Thyroid gland (tissue), 4 donors: ENCODE measurements at regions not wholly inside any gene's neighbourhood (a gene's known extent, or its start where the extent isn't known, plus 50 kb on each side); places are given as distances from the start of the nearest gene placed in this dataset.
"Not testable (repeated sequence)": the region's sequence is repeated elsewhere in the genome, so short reads cannot be mapped to it uniquely, and the experiment has no call there.

ENCODE experiments used
- DNase-seq, 2 donors: peaks; one replicate each; pipeline ENCODE4 v3.0.0-alpha.2; 2019
- H3K27ac ChIP-seq, 3 donors: fragments of 200-600 bp; sonication (generic); 1 replicate in 2 of 3; 2 replicates in 1 of 3; pipeline ENCODE4 v1.5.1; 2016 to 2019; ENCODE audit warnings: mild to moderate bottlenecking in 1 of 3, moderate library complexity in 1 of 3
- H3K27me3 ChIP-seq: fragments of 200-600 bp; sonication (generic); one replicate; pipeline ENCODE4 v1.5.1; 2019
- H3K36me3 ChIP-seq, 2 donors: fragments of 200-600 bp; sonication (generic); one replicate each; pipeline ENCODE4 v1.5.1; 2016 to 2019
- H3K4me1 ChIP-seq, 2 donors: fragments of 200-600 bp; sonication (generic); one replicate each; pipeline ENCODE4 v1.5.1; 2017 to 2019
- H3K4me3 ChIP-seq, 3 donors: fragments of 200-600 bp; sonication (generic); replicated peaks in 1 of 3; 1 replicate in 2 of 3; 2 replicates in 1 of 3; pipeline ENCODE4 v1.5.1; 2016; ENCODE audit warnings: mild to moderate bottlenecking in 1 of 3
- H3K9me3 ChIP-seq: fragments of 200-600 bp; sonication (generic); one replicate; pipeline ENCODE4 v1.5.1; 2017
- POLR2A ChIP-seq, 2 donors: fragments of 450-650 bp; IDR thresholded peaks; one replicate each; pipeline ENCODE4 v1.6.1; 2017; ENCODE audit warnings: antibody characterized with exemption in 2 of 2, mild to moderate bottlenecking in 2 of 2, moderate library complexity in 1 of 2
- WGBS, 2 donors: methylation state at CpG; one replicate each; pipeline ENCODE4 v1.1.5; 2017; 5-methylcytosine and 5-hydroxymethylcytosine counted together
- intact Hi-C: fragments of 100-400 bp; cut with DNase I; formaldehyde crosslinking; loops from one replicate; pipeline ENCODE4 v1.15.1; 2023
- TF ChIP-seq, protein P1 (sequence below), 6 experiments: fragments of 200-600 bp in 3 of 6; fragments of 450-650 bp in 3 of 6; sonication (generic) in 3 of 6; IDR thresholded peaks; one replicate each; pipeline ENCODE4 v1.5.1; 2016 to 2019; ENCODE audit warnings: antibody characterized with exemption in 6 of 6, mild to moderate bottlenecking in 2 of 6, inconsistent platforms in 1 of 6, moderate library complexity in 1 of 6

DNA sequence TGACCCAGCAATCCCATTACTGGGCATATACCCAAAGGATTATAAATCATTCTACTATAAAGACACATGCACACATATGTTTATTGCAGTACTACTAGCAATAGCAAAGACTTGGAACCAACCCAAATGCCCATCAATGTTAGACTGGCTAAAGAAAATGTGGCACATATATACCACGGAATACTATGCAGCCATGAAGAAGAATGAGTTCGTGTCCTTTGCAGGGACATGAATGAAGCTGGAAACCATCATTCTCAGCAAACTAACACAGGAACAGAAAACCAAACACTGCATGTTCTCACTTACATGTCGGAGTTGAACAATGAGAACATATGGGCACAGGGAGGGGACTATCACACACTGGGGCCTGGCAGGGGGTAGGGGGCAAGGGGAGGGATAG lies 183.0 kb downstream of the HACE1 start:
- H3K4me1 ChIP-seq, intact Hi-C loops, H3K36me3 ChIP-seq, H3K27ac ChIP-seq, H3K4me3 ChIP-seq, DNase-seq, H3K27me3 ChIP-seq, H3K9me3 ChIP-seq: not testable (repeated sequence)
- WGBS, 2 donors: 92 to 97% methylated on average over 3 of the region's 3 CpGs

DNA sequence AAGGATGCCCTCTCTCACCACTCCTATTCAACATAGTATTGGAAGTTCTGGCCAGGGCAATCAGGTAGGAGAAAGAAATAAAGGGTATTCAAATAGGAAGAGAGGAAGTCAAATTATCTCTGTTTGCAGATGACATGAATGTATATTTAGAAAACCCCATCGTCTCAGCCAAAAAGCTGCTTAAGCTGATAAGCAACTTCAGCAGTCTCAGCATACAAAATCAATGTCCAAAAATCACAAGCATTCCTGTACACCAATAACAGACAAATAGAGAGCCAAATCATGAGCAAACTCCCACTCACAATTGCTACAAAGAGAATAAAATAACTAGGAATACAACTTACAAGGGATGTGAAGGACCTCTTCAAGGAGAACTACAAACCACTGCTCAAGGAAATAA lies 184.6 kb downstream of the HACE1 start:
- intact Hi-C loops, H3K27me3 ChIP-seq, H3K27ac ChIP-seq, H3K4me3 ChIP-seq, H3K4me1 ChIP-seq, H3K9me3 ChIP-seq, H3K36me3 ChIP-seq, DNase-seq: not testable (repeated sequence)
- WGBS, 2 donors: 74 to 85% methylated on average over 1 of the region's 1 CpG

DNA sequence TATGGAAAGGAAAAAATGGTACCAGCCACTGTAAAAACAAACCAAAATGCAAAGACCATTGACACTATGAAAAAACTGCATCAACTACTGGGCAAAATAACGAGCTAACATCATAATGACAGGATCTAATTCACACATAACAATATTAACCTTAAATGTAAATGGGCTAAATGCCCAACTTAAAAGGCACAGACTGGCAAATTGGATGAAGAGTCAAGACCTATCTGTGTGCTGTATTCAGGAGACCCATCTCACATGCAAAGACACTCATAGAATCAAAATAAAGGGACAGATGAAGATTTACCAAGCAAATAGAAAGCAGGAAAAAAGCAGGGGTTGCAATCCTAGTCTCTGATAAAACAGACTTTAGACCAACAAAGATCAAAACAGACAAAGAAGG lies 186.6 kb downstream of the HACE1 start:
- intact Hi-C loops, H3K27ac ChIP-seq, H3K36me3 ChIP-seq, H3K4me3 ChIP-seq, H3K9me3 ChIP-seq, H3K4me1 ChIP-seq, H3K27me3 ChIP-seq, DNase-seq: not testable (repeated sequence)
- WGBS, 2 donors: 48 to 63% methylated on average over 1 of the region's 1 CpG

DNA sequence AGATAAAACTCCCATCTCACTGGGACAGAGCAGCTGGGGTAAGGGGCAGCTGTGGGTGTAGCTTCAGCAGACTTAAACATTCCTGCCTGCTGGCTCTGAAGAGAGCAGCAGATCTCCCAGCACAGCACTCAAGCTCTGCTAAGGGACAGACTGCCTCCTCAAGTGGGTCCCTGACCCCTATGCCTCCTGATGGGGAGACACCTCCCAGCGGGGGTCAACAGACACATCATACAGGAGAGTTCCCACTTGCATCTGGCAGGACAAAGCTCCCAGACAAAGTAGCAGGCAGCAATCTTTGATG lies 188.2 kb downstream of the HACE1 start:
- H3K4me1 ChIP-seq, H3K4me3 ChIP-seq, H3K36me3 ChIP-seq, DNase-seq, intact Hi-C loops, H3K9me3 ChIP-seq, H3K27ac ChIP-seq, H3K27me3 ChIP-seq: not testable (repeated sequence)
- WGBS, 2 donors: 83 to 100% methylated on average over 1 of the region's 1 CpG

DNA sequence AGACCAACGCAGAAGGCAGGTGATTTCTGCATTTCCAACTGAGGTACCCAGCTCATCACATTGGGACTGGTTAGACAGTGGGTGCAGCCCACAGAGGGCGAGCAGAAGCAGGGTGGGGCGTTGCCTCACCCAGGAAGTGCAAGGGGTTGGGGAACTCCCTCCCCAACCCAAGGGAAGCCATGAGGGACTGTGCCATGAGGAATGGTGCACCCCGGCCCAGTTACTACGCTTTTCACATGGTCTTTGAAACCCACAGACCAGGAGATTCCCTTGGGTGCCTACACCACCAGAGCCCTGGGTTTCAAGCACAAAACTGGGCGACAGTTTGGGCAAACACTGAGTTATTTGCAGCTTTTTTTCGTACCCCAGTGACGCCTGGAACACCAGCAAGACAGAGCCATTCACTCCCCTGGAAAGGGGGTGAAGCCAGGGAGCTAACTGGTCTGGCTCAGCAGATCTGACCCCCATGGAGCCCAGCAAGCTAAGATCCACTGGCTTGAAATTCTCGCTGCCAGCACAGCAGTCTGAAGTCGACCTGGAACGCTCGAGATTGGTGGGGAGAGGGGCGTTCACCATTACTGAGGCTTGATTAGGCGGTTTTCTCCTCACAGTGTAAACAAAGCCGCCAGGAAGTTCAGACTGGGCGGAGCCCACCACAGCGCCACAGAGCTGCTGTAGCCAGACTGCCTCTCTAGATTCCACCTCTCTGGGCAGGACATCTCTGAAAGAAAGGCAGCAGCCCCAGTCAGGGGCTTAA lies 188.7 kb downstream of the HACE1 start:
- WGBS, 2 donors: 86 to 91% methylated on average over 14 to 17 of the region's 17 CpGs

DNA sequence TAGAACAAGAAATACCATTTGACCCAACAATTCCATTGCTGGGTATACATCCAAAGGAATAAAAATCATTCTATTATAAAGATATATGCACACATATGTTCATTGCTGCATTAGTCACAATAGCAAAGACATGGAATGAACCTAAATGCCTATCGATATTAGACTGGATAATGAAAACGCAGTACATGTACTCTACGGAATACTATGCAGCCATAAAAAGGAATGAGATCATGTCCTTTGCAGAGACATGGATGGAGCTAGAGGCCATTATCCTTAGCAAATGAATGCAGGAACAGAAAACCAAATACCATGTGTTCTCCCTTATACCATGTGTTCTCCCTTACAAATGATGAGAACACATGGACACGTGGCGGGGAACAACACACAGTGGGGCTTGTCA lies 190.2 kb downstream of the HACE1 start:
- intact Hi-C loops: no loop called here
- WGBS, 2 donors: 97 to 100% methylated on average over 5 of the region's 5 CpGs
- no peaks in the 10 kb centered on the region for H3K9me3 ChIP-seq
- TF ChIP-seq, protein P1, sequence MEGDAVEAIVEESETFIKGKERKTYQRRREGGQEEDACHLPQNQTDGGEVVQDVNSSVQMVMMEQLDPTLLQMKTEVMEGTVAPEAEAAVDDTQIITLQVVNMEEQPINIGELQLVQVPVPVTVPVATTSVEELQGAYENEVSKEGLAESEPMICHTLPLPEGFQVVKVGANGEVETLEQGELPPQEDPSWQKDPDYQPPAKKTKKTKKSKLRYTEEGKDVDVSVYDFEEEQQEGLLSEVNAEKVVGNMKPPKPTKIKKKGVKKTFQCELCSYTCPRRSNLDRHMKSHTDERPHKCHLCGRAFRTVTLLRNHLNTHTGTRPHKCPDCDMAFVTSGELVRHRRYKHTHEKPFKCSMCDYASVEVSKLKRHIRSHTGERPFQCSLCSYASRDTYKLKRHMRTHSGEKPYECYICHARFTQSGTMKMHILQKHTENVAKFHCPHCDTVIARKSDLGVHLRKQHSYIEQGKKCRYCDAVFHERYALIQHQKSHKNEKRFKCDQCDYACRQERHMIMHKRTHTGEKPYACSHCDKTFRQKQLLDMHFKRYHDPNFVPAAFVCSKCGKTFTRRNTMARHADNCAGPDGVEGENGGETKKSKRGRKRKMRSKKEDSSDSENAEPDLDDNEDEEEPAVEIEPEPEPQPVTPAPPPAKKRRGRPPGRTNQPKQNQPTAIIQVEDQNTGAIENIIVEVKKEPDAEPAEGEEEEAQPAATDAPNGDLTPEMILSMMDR (IDR thresholded peaks at IDR 0.05): no peak
- no peak for TF ChIP-seq POLR2A (IDR thresholded peaks at IDR 0.05)
- H3K27ac ChIP-seq: no peak overlapping the region
- no peaks in the 10 kb centered on the region for H3K27me3 ChIP-seq
- H3K4me3 ChIP-seq: no peak overlapping the region
- no peaks in the 10 kb centered on the region for H3K4me1 ChIP-seq
- DNase-seq: no peak
- no peaks in the 10 kb centered on the region for H3K36me3 ChIP-seq

More for the DNA sequence above, 188.7 kb downstream of the HACE1 start:
- H3K4me3 ChIP-seq, intact Hi-C loops, H3K4me1 ChIP-seq, H3K27ac ChIP-seq, H3K9me3 ChIP-seq, DNase-seq, H3K36me3 ChIP-seq, H3K27me3 ChIP-seq: not testable (repeated sequence)

DNA sequence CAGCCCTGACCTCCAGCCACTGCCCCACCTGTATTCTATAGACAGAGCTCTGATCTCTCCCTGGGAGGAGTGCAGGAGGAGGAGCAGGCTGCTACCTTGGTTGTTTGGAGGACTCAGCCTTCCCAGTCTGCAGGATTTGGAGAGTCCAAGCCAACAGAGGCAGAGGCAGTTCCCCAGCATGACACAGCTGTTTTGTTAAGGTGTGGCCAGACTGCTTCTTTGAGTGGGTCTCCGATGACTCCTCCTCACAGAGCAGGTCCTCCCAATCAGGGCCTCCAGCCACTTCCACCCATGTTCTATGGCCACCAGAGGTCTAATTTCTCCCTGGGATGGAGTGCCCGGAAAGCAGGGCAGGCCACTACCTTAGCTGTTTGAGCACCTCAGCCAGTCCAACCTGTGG lies 203.5 kb downstream of the HACE1 start:
- Histone ChIP-seq H3K4me3 (no peak overlapping the region), H3K27ac (no peak overlapping the region), H3K4me1 (no peaks in the 10 kb centered on the region), H3K27me3 (no peaks in the 10 kb centered on the region), H3K36me3 (no peaks in the 10 kb centered on the region), H3K9me3 (no peaks in the 10 kb centered on the region)
- 83 to 95% methylated on average over 1 to 2 of the region's 2 CpGs for WGBS, 2 donors
- no peak for DNase-seq
- intact Hi-C loops: no loop called here
- TF ChIP-seq POLR2A (IDR thresholded peaks at IDR 0.05): no peak
- TF ChIP-seq, protein P1 (IDR thresholded peaks at IDR 0.05): no peak

DNA sequence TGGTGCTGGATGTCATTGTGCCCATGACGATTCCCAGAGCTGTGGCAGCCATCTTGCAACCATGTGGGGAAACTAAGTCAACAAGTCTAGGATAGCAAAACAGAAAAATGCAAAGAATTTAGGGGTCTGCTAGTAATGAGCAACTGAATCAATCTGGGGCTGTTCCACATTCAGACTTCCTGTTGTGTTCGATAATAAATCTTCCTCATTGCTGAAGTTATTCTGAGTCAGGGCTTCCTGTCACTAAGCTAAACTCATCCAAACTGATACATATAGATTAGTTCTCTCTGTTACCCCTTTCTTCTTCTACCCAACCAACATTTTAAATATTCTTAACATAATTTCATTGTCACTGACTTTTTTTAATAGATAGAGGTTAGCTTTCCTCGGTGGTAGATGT lies 205.9 kb downstream of the HACE1 start:
- Histone ChIP-seq H3K36me3 (no peaks in the 10 kb centered on the region), H3K27me3 (no peaks in the 10 kb centered on the region), H3K9me3 (no peaks in the 10 kb centered on the region), H3K4me3 (no peak overlapping the region), H3K27ac (no peak overlapping the region), H3K4me1 (no peaks in the 10 kb centered on the region)
- WGBS, 2 donors: 76 to 81% methylated on average over 3 of the region's 3 CpGs
- TF ChIP-seq, protein P1 (IDR thresholded peaks at IDR 0.05): no peak
- TF ChIP-seq POLR2A (IDR thresholded peaks at IDR 0.05): no peak
- DNase-seq: no peak
- intact Hi-C loops: no loop called here
